Cardiac septum (tissue), 1 donor: ENCODE measurements at regions not wholly inside any gene's neighbourhood (a gene's known extent, or its start where the extent isn't known, plus 50 kb on each side); places are given as distances from the start of the nearest gene placed in this dataset.

Source experiments
- DNase-seq: peaks from one replicate; pipeline ENCODE4 v3.0.0-alpha.2; 2020; ENCODE audit warnings: low spot score
- intact Hi-C: fragments of 100-400 bp; cut with DNase I; formaldehyde crosslinking; loops from one replicate; pipeline ENCODE4 v1.14.0; 2022
- donor health status: DM: no; HTN: no; CAD: no.

- intact Hi-C loops: no loop called here
- no peak for DNase-seq
These were observed 102.1 kb upstream of the ANKRD55 start for GRCh38 chr5:56335212-56335611.

GRCh38 chr5:56330806-56331205 lies 97.7 kb upstream of the ANKRD55 start:
- DNase-seq: no peak
- intact Hi-C loops: loop anchor here (5.0 kb wide), 1 partner anchor 46 kb away; no protein-coding TSS in a partner anchor

GRCh38 chr5:56330167-56330566 lies 97.0 kb upstream of the ANKRD55 start:
- intact Hi-C loops: loop anchor here (5.0 kb wide), 1 partner anchor 47 kb away; no protein-coding TSS in a partner anchor
- DNase-seq: no peak

- DNase-seq: no peak
- intact Hi-C loops: loop anchor here (5.0 kb wide), 2 partner anchors 42 to 48 kb away; no protein-coding TSS in a partner anchor
These were observed 96.5 kb upstream of the ANKRD55 start for GRCh38 chr5:56329652-56330051.

- intact Hi-C loops: loop anchor here (5.0 kb wide), 1 partner anchor 42 kb away; no protein-coding TSS in a partner anchor
- DNase-seq: no peak
These were observed 95.8 kb upstream of the ANKRD55 start for GRCh38 chr5:56328753-56329560.

GRCh38 chr5:56327809-56328208 lies 94.7 kb upstream of the ANKRD55 start:
- intact Hi-C loops: loop anchor here (5.0 kb wide), 1 partner anchor 41 kb away; no protein-coding TSS in a partner anchor
- DNase-seq: no peak

GRCh38 chr5:56326770-56327169 lies 93.6 kb upstream of the ANKRD55 start:
- intact Hi-C loops: loop anchor here (5.0 kb wide), 1 partner anchor 39 kb away; no protein-coding TSS in a partner anchor

GRCh38 chr5:56326116-56326515 lies 93.0 kb upstream of the ANKRD55 start:
- intact Hi-C loops: loop anchor here (5.0 kb wide), 1 partner anchor 39 kb away; no protein-coding TSS in a partner anchor

More at GRCh38 chr5:56326770-56327169, 93.6 kb upstream of the ANKRD55 start:
- no peak for DNase-seq

GRCh38 chr5:56325039-56325438 lies 91.9 kb upstream of the ANKRD55 start:
- intact Hi-C loops: loop anchor here (5.0 kb wide), 1 partner anchor 38 kb away; no protein-coding TSS in a partner anchor
- DNase-seq: no peak

More at GRCh38 chr5:56326116-56326515, 93.0 kb upstream of the ANKRD55 start:
- DNase-seq: no peak

DNA sequence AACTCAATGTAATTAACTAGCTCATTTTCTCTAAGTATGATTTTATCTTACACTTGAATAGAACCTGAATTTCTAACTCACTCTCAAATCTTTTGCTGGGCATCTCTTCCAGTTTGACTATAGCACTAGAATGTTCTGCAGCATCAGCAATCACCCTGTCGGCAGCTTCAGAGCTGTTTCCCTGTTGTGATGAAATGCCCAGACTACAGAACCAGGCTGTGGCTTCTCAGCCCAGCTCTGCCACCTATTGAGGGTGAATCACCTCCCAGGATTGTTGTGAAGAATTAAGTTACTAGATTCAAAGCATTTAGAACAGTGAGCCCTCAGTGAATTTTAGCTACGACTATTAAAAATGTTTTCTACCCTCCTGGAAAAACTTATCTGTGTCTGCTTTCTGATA lies 90.4 kb upstream of the ANKRD55 start:
- DNase-seq: no peak
- intact Hi-C loops: no loop called here

DNA sequence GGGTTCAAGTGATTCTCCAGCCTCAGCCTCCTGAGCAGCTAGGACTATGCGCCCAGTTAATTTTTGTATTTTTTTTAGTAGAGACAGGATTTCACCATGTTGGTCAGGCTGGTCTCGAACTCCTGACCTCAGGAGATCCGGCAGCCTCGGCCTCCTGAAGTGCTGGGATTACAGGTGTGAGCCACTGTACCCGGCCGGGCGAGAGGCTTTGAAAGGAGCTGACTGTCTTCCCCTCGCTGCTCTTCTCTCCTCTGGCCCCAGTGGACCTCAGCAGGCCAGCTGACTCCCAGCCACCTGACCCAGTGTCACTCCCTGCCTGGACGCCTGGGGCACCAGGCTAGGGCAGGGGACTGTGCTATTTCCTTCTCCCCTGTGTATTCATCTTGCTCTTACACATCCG lies 89.5 kb upstream of the ANKRD55 start:
- DNase-seq: no peak
- intact Hi-C loops: no loop called here

- intact Hi-C loops: no loop called here
- no peak for DNase-seq
These were observed 88.2 kb upstream of the ANKRD55 start for GRCh38 chr5:56321236-56321881.

DNA sequence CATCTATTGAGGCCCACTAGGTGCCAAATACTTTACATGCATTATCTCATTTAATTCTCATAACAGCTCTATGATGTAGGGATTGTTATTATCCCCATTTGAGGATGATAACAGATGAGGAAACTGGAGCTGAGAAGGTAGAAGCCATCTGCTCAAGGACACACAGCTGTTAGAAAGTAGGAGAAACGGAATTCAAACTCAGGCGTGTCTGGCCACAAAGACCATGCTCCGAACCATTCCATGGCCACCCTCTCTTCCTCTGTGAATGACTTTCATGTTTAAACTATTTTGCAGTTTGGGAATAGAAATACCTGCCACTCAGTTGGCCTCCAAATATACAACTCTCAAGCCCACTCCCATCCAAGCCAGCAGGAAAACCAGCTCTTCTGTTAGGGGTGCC lies 87.6 kb upstream of the ANKRD55 start:
- no peak for DNase-seq
- intact Hi-C loops: no loop called here

GRCh38 chr5:56319526-56320181 lies 86.5 kb upstream of the ANKRD55 start:
- no peak for DNase-seq
- intact Hi-C loops: no loop called here

- intact Hi-C loops: no loop called here
- DNase-seq: no peak
These were observed 84.9 kb upstream of the ANKRD55 start for GRCh38 chr5:56317923-56318561.

DNA sequence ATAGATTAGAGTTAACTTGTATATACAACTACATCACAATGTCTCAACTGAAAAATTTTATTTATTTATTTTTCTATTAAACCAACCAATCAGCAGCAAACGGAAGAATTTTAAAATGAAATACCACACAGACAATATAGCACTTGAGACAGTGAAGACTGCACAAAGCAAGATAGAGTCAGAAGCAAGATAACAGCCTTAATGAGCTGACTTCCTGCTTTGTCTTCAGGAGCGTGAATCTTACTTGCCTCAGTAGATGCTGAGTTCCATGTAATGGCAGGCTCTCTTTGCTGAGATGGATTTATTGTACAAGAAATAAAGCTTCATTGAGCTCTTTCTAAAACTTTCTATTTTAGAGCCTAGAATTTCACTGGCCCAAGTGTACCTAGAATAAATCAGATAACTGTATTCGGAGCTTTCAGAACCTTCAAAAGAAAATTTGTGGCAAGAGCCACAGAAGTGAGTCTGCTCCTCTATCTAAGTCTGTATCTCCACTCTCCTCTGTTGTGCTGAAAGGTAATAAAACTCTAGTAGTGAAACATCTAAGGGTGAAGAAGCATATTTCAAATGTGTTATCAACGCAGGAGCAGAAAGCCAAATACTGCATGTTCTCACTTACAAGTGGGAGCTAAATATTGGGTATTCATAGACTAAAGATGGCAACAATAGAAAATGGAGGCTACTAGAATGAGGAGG lies 83.3 kb upstream of the ANKRD55 start:
- intact Hi-C loops: no loop called here
- DNase-seq: no peak

GRCh38 chr5:56314529-56314928 lies 81.4 kb upstream of the ANKRD55 start:
- no peak for DNase-seq
- intact Hi-C loops: no loop called here

DNA sequence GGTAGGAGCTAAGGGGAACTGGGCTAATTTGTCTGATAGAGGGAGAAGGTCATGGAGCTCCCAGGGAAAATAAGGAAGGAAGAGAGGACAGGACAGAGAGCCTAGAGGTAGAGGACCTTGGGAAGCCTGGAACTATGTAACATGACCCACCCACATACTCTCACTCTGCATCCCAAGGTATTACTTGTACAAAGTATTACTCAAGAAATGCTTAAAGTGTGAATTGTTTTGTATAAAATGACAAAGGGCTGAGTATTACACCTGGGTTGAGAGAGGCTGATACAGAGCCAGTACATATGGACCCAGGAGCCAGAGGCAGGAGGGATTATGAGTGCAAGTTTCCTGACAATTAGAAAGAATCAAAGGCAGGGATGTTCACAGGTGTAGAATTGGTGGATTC lies 80.5 kb upstream of the ANKRD55 start:
- intact Hi-C loops: no loop called here
- DNase-seq: no peak

GRCh38 chr5:56313004-56313531 lies 79.9 kb upstream of the ANKRD55 start:
- intact Hi-C loops: no loop called here
- DNase-seq: no peak
